SU-DHL-6 (cell line): ENCODE measurements at regions not wholly inside any gene's neighbourhood (a gene's known extent, or its start where the extent isn't known, plus 50 kb on each side); places are given as distances from the start of the nearest gene placed in this dataset.

Source experiments
- H2AFZ ChIP-seq: fragments of 200-600 bp; sonication (generic); 2 replicates; pipeline ENCODE4 v1.6.1; 2014; ENCODE audit warnings: low read depth, mild to moderate bottlenecking, moderate library complexity, mixed read lengths, antibody characterized with exemption, low read length; ENCODE audit not compliant: severe bottlenecking
- H3F3A ChIP-seq: fragments of 200-600 bp; shearing (Covaris generic); 2 replicates; pipeline ENCODE4 v1.6.0; 2016; ENCODE audit warnings: antibody characterized with exemption, mild to moderate bottlenecking; ENCODE audit not compliant: insufficient read depth
- H3K27ac ChIP-seq: fragments of 200-600 bp; sonication (generic); 2 replicates; pipeline ENCODE4 v1.5.1; 2016; ENCODE audit warnings: low read depth, mild to moderate bottlenecking, low read length, moderate library complexity, mixed read lengths
- H3K27me3 ChIP-seq: fragments of 200-600 bp; sonication (generic), shearing (Covaris generic); 2 replicates; pipeline ENCODE4 v1.6.0; 2014; ENCODE audit warnings: mild to moderate bottlenecking, low read length
- H3K36me3 ChIP-seq: fragments of 200-600 bp; sonication (generic); 2 replicates; pipeline ENCODE4 v1.6.1; 2014; ENCODE audit warnings: mild to moderate bottlenecking, low read length, mixed read lengths
- H3K4me2 ChIP-seq: fragments of 300-600, 200-600 bp; shearing (Covaris generic), sonication (generic); 2 replicates; pipeline ENCODE4 v1.6.0; 2014; ENCODE audit warnings: low read length, low read depth, mild to moderate bottlenecking; ENCODE audit not compliant: poor library complexity, severe bottlenecking
- H3K4me3 ChIP-seq: fragments of 200-600 bp; sonication (generic); 2 replicates; pipeline ENCODE4 v1.5.1; 2014; ENCODE audit warnings: antibody characterized with exemption, low read length, mild to moderate bottlenecking, mixed read lengths; ENCODE audit not compliant: insufficient read depth, poor library complexity, severe bottlenecking
- H3K79me2 ChIP-seq: fragments of 200-600 bp; sonication (generic); 2 replicates; pipeline ENCODE4 v1.6.1; 2014; ENCODE audit warnings: mild to moderate bottlenecking, low read length, moderate library complexity; ENCODE audit not compliant: insufficient read depth
- H3K9ac ChIP-seq: fragments of 200-600 bp; sonication (generic); 2 replicates; pipeline ENCODE4 v1.7.0; 2014; ENCODE audit warnings: mild to moderate bottlenecking, low read length
- H3K9me2 ChIP-seq: fragments of 200-600 bp; sonication (generic); replicated peaks from 2 replicates; pipeline ENCODE4 v1.6.1; 2014; ENCODE audit warnings: low read length; ENCODE audit not compliant: insufficient read depth
- H3K9me3 ChIP-seq: fragments of 200-600 bp; sonication (generic); 2 replicates; pipeline ENCODE4 v1.6.1; 2014; ENCODE audit warnings: low read length, mixed read lengths; ENCODE audit not compliant: insufficient read depth
- H4K20me1 ChIP-seq: fragments of 200-600 bp; sonication (generic); 2 replicates; pipeline ENCODE4 v1.6.1; 2014; ENCODE audit warnings: low read depth, mild to moderate bottlenecking, antibody characterized with exemption, low read length, moderate library complexity, mixed read lengths
- CTCF ChIP-seq: fragments of 200-600 bp; sonication (generic); IDR thresholded peaks from one replicate; pipeline ENCODE4 v1.5.1; 2017; ENCODE audit warnings: antibody characterized with exemption, mild to moderate bottlenecking, low read length, moderate library complexity; ENCODE audit not compliant: insufficient read depth, poor library complexity, severe bottlenecking
- EZH2phosphoT487 ChIP-seq: fragments of 200-600 bp; sonication (generic), shearing (Covaris generic); conservative IDR thresholded peaks from 2 replicates; pipeline ENCODE4 v1.6.1; 2018; ENCODE audit warnings: mild to moderate bottlenecking, antibody characterized with exemption, low read length, moderate library complexity, mixed read lengths

GRCh38 chr6:10201606-10202510, 213.0 kb downstream of the TFAP2A start:
- Histone ChIP-seq H2AFZ (no peak overlapping the region), H4K20me1 (no peaks in the 10 kb centered on the region), H3K36me3 (no peaks in the 10 kb centered on the region), H3K4me2 (no peak overlapping the region), H3K27me3 (no peaks in the 10 kb centered on the region), H3K27ac (no peak overlapping the region), H3K9me2 (no peaks in the 10 kb centered on the region), H3K9me3 (no peaks in the 10 kb centered on the region), H3F3A (no peaks in the 10 kb centered on the region), H3K9ac (no peak overlapping the region), H3K4me3 (no peak overlapping the region), H3K79me2 (no peaks in the 10 kb centered on the region)
- TF ChIP-seq CTCF (no peak), EZH2phosphoT487 (no peak)

GRCh38 chr6:10196090-10196489, 218.8 kb downstream of the TFAP2A start:
- H3K79me2 ChIP-seq = no peaks in the 10 kb centered on the region
- H3K36me3 ChIP-seq = no peaks in the 10 kb centered on the region
- H3K9me3 ChIP-seq = no peaks in the 10 kb centered on the region
- no peak overlapping the region for H3K4me3 ChIP-seq
- TF ChIP-seq CTCF = no peak
- TF ChIP-seq EZH2phosphoT487 = no peak
- H4K20me1 ChIP-seq = no peaks in the 10 kb centered on the region
- H2AFZ ChIP-seq = no peak overlapping the region
- H3K4me2 ChIP-seq = no peak overlapping the region
- H3K9me2 ChIP-seq = no peaks in the 10 kb centered on the region
- H3F3A ChIP-seq = no peaks in the 10 kb centered on the region
- H3K9ac ChIP-seq = no peak overlapping the region
- no peak overlapping the region for H3K27ac ChIP-seq
- no peaks in the 10 kb centered on the region for H3K27me3 ChIP-seq

- Histone ChIP-seq H2AFZ (no peak overlapping the region), H3F3A (no peaks in the 10 kb centered on the region), H3K9me2 (no peaks in the 10 kb centered on the region), H3K79me2 (no peaks in the 10 kb centered on the region), H3K4me2 (no peak overlapping the region), H3K9ac (no peak overlapping the region), H3K27me3 (no peaks in the 10 kb centered on the region), H3K27ac (no peak overlapping the region), H3K9me3 (no peaks in the 10 kb centered on the region), H3K4me3 (no peak overlapping the region), H4K20me1 (no peaks in the 10 kb centered on the region), H3K36me3 (no peaks in the 10 kb centered on the region)
- TF ChIP-seq EZH2phosphoT487 (no peak), CTCF (no peak)
Measured at GRCh38 chr6:10194816-10195672, 219.8 kb downstream of the TFAP2A start.
